GM19238 (cell line): ENCODE measurements at regions not wholly inside any gene's neighbourhood (a gene's known extent, or its start where the extent isn't known, plus 50 kb on each side); places are given as distances from the start of the nearest gene placed in this dataset.

ENCODE experiments used
- DNase-seq: peaks from one replicate; pipeline ENCODE4 v3.0.0; 2011; ENCODE audit warnings: low spot score; ENCODE audit not compliant: insufficient read length

GRCh38 chr11:19561011-19561410, 151.6 kb upstream of the NAV2 start:
- DNase-seq = no peak

GRCh38 chr11:19560156-19560555, 152.5 kb upstream of the NAV2 start:
- DNase-seq = no peak

- DNase-seq = no peak
These were observed 152.9 kb upstream of the NAV2 start for GRCh38 chr11:19559746-19560145.

- no peak for DNase-seq
These were observed 154.2 kb upstream of the NAV2 start for GRCh38 chr11:19558189-19558986.

DNA sequence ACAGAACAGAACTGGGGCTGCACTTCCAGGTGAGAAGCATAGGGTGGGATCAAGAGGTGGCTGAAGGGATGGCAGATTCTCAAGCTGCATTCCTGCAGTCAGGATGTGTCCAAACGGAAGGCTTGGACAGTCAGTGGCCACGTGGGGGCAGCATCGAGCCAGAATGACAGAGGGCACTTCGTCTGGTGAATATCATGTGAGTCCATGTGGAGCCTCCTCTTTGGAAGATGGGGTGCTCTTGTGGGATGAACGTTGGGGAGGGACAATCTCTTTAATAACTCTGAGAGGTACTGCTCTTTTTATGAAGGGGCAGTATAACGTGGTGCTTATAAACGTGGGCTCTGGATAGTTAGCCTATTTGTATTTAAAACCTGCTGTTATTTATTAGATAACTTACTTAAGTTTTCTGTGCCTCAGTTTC, 154.9 kb upstream of the NAV2 start:
- peak; percentile 42 for DNase-seq

DNA sequence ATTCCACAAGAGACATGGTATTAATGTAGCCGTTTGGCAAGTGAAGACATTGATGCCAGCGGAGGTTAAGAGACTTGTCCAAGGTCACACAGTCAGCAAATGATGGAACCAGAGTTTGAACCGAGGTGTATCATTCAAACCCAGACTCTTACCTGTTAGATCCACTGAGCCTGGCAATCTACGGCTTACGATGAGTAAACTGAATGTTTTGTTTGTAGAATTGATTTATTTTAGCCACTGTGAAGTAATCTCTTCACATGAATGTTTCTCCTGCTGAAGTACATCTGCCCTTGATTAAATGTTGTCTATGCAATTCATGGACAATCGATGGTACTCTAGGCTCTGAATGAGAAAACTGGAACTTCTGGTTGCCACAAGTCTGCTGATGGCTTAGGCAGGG, 155.5 kb upstream of the NAV2 start:
- no peak for DNase-seq

- DNase-seq = no peak
These were observed 157.4 kb upstream of the NAV2 start for GRCh38 chr11:19555266-19555665.

DNA sequence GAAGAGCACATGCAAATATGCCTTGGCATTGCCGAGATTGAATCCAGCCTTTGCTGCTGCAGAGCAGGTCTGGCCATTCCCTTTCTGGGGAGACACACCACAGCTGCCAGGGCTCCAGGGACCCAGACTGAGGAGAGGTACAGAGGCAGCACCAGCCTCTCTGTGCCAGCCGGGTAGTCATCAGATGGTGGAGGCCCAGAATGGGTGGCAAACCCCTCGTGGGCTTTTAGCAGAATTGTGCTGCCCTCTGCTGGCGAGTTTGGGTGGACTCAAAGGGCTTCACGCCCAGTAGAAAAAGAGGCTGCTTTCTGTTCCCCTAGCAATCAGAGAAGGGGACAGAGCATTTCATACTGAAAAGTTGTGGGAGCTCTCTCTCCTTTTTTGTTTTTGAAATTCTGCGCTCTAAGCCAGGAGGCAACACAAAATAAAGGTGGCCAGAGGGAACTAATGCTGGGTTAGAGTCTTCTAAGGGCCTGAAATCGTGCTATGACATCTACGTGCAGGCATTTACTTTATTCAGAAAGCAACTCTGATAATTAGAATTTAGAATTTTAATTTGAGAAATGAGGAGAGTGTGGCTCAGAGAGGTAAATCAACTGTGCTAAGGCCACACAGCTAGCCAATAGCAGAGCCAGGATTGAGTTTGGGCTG, 158.8 kb upstream of the NAV2 start:
- DNase-seq = peak; percentile 35

GRCh38 chr11:19552656-19553260, 159.9 kb upstream of the NAV2 start:
- DNase-seq = no peak

- DNase-seq = no peak
These were observed 160.5 kb upstream of the NAV2 start for GRCh38 chr11:19552161-19552560.

GRCh38 chr11:19551457-19551856, 161.2 kb upstream of the NAV2 start:
- no peak for DNase-seq

DNA sequence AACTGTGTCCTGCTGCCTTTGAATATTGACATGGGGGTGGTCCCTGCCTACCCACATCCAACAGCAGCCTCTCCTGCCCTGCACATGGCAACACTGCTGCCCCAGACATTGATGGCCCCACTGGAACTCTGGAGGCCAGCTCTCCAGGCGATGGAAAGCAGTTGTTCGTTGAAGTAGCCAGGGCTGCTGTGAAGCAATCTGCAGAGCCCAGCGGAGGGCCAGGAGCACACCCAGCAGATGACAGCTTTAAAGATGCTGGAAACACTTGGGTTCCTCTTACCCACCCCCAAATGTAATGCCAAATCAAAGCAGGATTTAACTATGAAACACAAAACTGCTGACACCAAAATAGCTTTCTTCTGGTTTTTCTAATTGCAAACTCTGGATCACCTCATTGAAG, 165.6 kb upstream of the NAV2 start:
- DNase-seq = no peak

- DNase-seq = no peak
These were observed 166.3 kb upstream of the NAV2 start for GRCh38 chr11:19546325-19546724.

GRCh38 chr11:19541521-19542049, 171.1 kb upstream of the NAV2 start:
- DNase-seq = no peak

GRCh38 chr11:19539861-19540260, 172.8 kb upstream of the NAV2 start:
- no peak for DNase-seq

DNA sequence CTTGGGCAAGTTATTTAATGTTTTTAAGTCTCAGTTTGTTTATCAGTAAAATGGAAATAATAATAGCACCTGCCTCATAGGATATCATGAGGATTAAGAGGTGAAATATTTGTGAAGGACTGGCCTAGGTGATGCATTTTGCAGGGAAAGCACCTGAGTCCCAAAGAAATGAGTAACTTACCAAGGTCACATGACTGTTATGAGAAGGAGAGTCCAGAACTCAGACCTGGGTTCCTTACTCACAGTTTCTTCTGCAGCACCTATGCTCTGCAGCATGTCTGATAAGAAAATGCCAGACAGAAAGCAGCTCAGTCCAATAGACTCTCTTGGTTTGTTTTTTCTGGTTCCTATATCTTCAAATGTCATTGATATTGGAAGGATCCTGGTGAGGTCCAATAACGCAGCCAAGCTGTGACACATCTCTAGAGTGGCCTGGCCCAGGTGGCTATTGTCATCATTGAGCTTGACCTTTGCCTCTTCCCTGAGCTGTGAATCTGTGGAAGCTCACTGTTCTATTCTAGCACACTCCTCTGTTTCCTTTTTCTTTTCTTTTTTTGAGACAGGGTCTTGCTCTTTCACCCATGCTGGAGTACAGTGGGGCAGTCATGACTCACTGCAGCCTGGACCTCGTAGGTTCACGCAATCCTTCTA, 174.7 kb upstream of the NAV2 start:
- DNase-seq = no peak

DNA sequence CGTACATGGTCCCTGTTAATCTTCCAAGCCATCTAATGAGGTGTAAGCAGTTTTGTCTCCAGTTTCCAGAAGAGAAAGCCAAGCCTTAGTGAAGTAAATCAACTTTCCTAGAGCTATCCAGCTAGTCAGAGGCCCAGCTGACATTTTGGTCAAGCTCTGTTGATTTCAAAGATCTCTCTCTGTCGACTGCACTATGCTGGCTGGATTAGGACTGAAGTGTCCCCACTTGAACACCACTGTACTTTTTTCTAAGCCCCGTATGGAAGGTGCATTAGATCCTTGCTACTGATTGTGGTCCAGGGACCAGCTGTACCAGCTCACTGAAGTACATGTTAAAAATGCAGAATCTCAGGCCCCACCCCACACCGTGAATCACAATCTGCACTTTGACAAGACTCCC, 176.5 kb upstream of the NAV2 start:
- DNase-seq = no peak

- no peak for DNase-seq
These were observed 182.1 kb upstream of the NAV2 start for GRCh38 chr11:19530505-19530904.

DNA sequence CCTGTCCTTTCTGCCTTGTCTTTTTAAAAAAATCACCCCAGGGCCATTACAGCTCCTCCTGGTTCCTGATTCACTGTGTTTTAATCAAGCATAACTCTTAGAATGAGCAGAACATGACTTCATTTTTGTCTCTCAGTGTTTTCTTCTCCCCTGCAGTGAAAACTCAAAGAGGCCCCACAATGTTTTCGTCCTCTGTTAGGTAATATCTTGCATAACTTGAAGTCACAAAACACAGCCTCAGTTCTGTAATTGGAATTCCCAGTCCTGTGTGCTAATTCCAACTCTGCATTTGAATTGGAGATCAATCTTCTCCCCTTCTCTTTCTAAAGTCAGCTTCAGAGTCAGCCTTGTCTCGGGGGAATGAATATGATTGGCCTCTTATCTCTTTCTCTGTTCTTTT, 186.5 kb upstream of the NAV2 start:
- no peak for DNase-seq

- no peak for DNase-seq
These were observed 186.9 kb upstream of the NAV2 start for GRCh38 chr11:19525714-19526113.

DNA sequence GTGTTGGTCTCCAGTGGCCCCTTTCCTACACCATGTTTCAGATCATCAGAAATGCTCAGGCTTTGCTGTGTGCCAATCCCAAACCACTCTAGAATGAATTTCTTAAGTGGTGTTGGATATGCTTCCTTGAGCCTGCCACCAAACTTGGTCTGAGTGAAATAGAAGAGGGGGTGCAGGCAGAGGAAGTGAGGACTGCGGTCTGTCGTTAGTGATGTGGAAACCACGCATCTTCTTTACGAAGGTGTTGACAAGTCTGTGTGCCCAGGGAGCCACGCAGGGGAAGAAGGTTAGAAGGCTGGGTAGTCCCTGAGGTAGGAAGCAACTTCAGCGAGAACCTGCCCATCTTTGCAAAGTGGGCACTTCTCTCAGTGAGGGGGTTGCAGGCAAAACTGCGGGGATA, 187.4 kb upstream of the NAV2 start:
- no peak for DNase-seq

- DNase-seq = no peak
These were observed 188.4 kb upstream of the NAV2 start for GRCh38 chr11:19524171-19524671.
